ENCODE measurements at regions not wholly inside any gene's neighbourhood (a gene's known extent, or its start where the extent isn't known, plus 50 kb on each side); places are given as distances from the start of the nearest gene placed in this dataset.

- no peak for DNase-seq
- in situ Hi-C loops (cut with HindIII; ENCODE audit: low pct_ligation_motif_present, low pct_unique_long_range_greater_than_20kb, low sequenced_read_pairs) = no loop called here
Measured at GRCh38 chr5:166810721-166811120, 1480.7 kb upstream of the WWC1 start.

GRCh38 chr5:166823360-166823759 lies 1468.1 kb upstream of the WWC1 start:
- in situ Hi-C loops (cut with HindIII; ENCODE audit: low pct_ligation_motif_present, low pct_unique_long_range_greater_than_20kb, low sequenced_read_pairs) = no loop called here
- no peak for DNase-seq

GRCh38 chr5:166834246-166834645 lies 1457.2 kb upstream of the WWC1 start:
- in situ Hi-C loops (cut with HindIII; ENCODE audit: low pct_ligation_motif_present, low pct_unique_long_range_greater_than_20kb, low sequenced_read_pairs) = no loop called here

GRCh38 chr5:166845044-166845443 lies 1446.4 kb upstream of the WWC1 start:
- DNase-seq = peak; percentile 24
- in situ Hi-C loops (cut with HindIII; ENCODE audit: low pct_ligation_motif_present, low pct_unique_long_range_greater_than_20kb, low sequenced_read_pairs) = no loop called here

More at GRCh38 chr5:166834246-166834645, 1457.2 kb upstream of the WWC1 start:
- DNase-seq = no peak

- in situ Hi-C loops (cut with HindIII; ENCODE audit: low pct_ligation_motif_present, low pct_unique_long_range_greater_than_20kb, low sequenced_read_pairs) = no loop called here
- DNase-seq = no peak
Measured at GRCh38 chr5:166856791-166857190, 1434.7 kb upstream of the WWC1 start.

- no peak for DNase-seq
- in situ Hi-C loops (cut with HindIII; ENCODE audit: low pct_ligation_motif_present, low pct_unique_long_range_greater_than_20kb, low sequenced_read_pairs) = no loop called here
Measured at GRCh38 chr5:166860426-166860825, 1431.0 kb upstream of the WWC1 start.

- in situ Hi-C loops (cut with HindIII; ENCODE audit: low pct_ligation_motif_present, low pct_unique_long_range_greater_than_20kb, low sequenced_read_pairs) = no loop called here
- no peak for DNase-seq
Measured at GRCh38 chr5:166862581-166862980, 1428.9 kb upstream of the WWC1 start.

GRCh38 chr5:166865206-166865605 lies 1426.2 kb upstream of the WWC1 start:
- in situ Hi-C loops (cut with HindIII; ENCODE audit: low pct_ligation_motif_present, low pct_unique_long_range_greater_than_20kb, low sequenced_read_pairs) = no loop called here
- DNase-seq = no peak

- in situ Hi-C loops (cut with HindIII; ENCODE audit: low pct_ligation_motif_present, low pct_unique_long_range_greater_than_20kb, low sequenced_read_pairs) = no loop called here
- no peak for DNase-seq
Measured at GRCh38 chr5:166880456-166880855, 1411.0 kb upstream of the WWC1 start.

- in situ Hi-C loops (cut with HindIII; ENCODE audit: low pct_ligation_motif_present, low pct_unique_long_range_greater_than_20kb, low sequenced_read_pairs) = no loop called here
Measured at GRCh38 chr5:166881802-166882201, 1409.6 kb upstream of the WWC1 start.

GRCh38 chr5:166883016-166883415 lies 1408.4 kb upstream of the WWC1 start:
- in situ Hi-C loops (cut with HindIII; ENCODE audit: low pct_ligation_motif_present, low pct_unique_long_range_greater_than_20kb, low sequenced_read_pairs) = no loop called here
- peak; percentile 7 for DNase-seq

More at GRCh38 chr5:166881802-166882201, 1409.6 kb upstream of the WWC1 start:
- no peak for DNase-seq

GRCh38 chr5:166898166-166898565 lies 1393.3 kb upstream of the WWC1 start:
- in situ Hi-C loops (cut with HindIII; ENCODE audit: low pct_ligation_motif_present, low pct_unique_long_range_greater_than_20kb, low sequenced_read_pairs) = no loop called here
- DNase-seq = no peak

GRCh38 chr5:166899343-166899742 lies 1392.1 kb upstream of the WWC1 start:
- in situ Hi-C loops (cut with HindIII; ENCODE audit: low pct_ligation_motif_present, low pct_unique_long_range_greater_than_20kb, low sequenced_read_pairs) = no loop called here
- no peak for DNase-seq

GRCh38 chr5:166904571-166904970 lies 1386.9 kb upstream of the WWC1 start:
- in situ Hi-C loops (cut with HindIII; ENCODE audit: low pct_ligation_motif_present, low pct_unique_long_range_greater_than_20kb, low sequenced_read_pairs) = no loop called here
- no peak for DNase-seq

GRCh38 chr5:166906991-166907713 lies 1384.3 kb upstream of the WWC1 start:
- DNase-seq = peak; percentile 43
- in situ Hi-C loops (cut with HindIII; ENCODE audit: low pct_ligation_motif_present, low pct_unique_long_range_greater_than_20kb, low sequenced_read_pairs) = no loop called here

- in situ Hi-C loops (cut with HindIII; ENCODE audit: low pct_ligation_motif_present, low pct_unique_long_range_greater_than_20kb, low sequenced_read_pairs) = no loop called here
- DNase-seq = peak; percentile 79
Measured at GRCh38 chr5:166909040-166909439, 1382.4 kb upstream of the WWC1 start.

GRCh38 chr5:166909926-166910325 lies 1381.5 kb upstream of the WWC1 start:
- in situ Hi-C loops (cut with HindIII; ENCODE audit: low pct_ligation_motif_present, low pct_unique_long_range_greater_than_20kb, low sequenced_read_pairs) = no loop called here
- DNase-seq = no peak

- no peak for DNase-seq
- in situ Hi-C loops (cut with HindIII; ENCODE audit: low pct_ligation_motif_present, low pct_unique_long_range_greater_than_20kb, low sequenced_read_pairs) = no loop called here
Measured at GRCh38 chr5:166910995-166911394, 1380.5 kb upstream of the WWC1 start.

- DNase-seq = no peak
- in situ Hi-C loops (cut with HindIII; ENCODE audit: low pct_ligation_motif_present, low pct_unique_long_range_greater_than_20kb, low sequenced_read_pairs) = no loop called here
Measured at GRCh38 chr5:166916021-166916420, 1375.4 kb upstream of the WWC1 start.

GRCh38 chr5:166926138-166926537 lies 1365.3 kb upstream of the WWC1 start:
- no peak for DNase-seq
- in situ Hi-C loops (cut with HindIII; ENCODE audit: low pct_ligation_motif_present, low pct_unique_long_range_greater_than_20kb, low sequenced_read_pairs) = no loop called here
